ENCODE measurements at regions not wholly inside any gene's neighbourhood (a gene's known extent, or its start where the extent isn't known, plus 50 kb on each side); places are given as distances from the start of the nearest gene placed in this dataset.
A peak's percentile ranks its signal among the peaks of the same experiment; 100 is the strongest.
"Not testable (repeated sequence)": the region's sequence is repeated elsewhere in the genome, so short reads cannot be mapped to it uniquely, and the experiment has no call there.

GRCh38 chr3:10109-10996 lies 186.2 kb upstream of the CHL1 start:
- H3K27me3 ChIP-seq (ENCODE audit: control insufficient read depth, insufficient read depth, low read length); intact Hi-C loops (cut with micrococcal nuclease); H3K27ac ChIP-seq (ENCODE audit: low read length); H3K9me3 Mint-ChIP-seq; H3K4me3 Mint-ChIP-seq; H3K27me3 Mint-ChIP-seq (ENCODE audit: low read depth in 2 of 2); H3K4me1 Mint-ChIP-seq; H3K36me3 Mint-ChIP-seq; ATAC-seq; H3K36me3 ChIP-seq (ENCODE audit: control insufficient read depth, insufficient read depth, low read length); H3K27ac Mint-ChIP-seq; H3K4me3 ChIP-seq (ENCODE audit: low read length); H3K9me3 ChIP-seq (ENCODE audit: control insufficient read depth, insufficient read depth, low read length); H3K4me1 ChIP-seq (ENCODE audit: control insufficient read depth, insufficient read depth, low read length): not testable (repeated sequence)
- WGBS (ENCODE audit: insufficient coverage) = no CpG with 5 or more reads among the region's 15 CpGs
- peak in 1 of 2 donors; percentile 23 for DNase-seq

- Mint-ChIP-seq H3K27ac (peak overlapping the region; percentile 60 to 77), H3K4me1 (peaks cover 0 to 4% of the 10 kb centered on the region in 2 donors), H3K36me3 (no peaks in the 10 kb centered on the region), H3K9me3 (peaks cover 3% of the 10 kb centered on the region in 2 donors), H3K4me3 (peak overlapping the region; percentile 28), H3K27me3 (ENCODE audit: low read depth in 2 of 2) (peaks cover 0 to 3% of the 10 kb centered on the region in 2 donors)
- ATAC-seq = peak in 1 of 3 donors; percentile 38
- WGBS (ENCODE audit: insufficient coverage) = 73% methylated on average over 20 of the region's 22 CpGs
- no peaks in the 10 kb centered on the region for H3K4me1 ChIP-seq (ENCODE audit: control insufficient read depth, insufficient read depth, low read length)
- no peaks in the 10 kb centered on the region for H3K9me3 ChIP-seq (ENCODE audit: control insufficient read depth, insufficient read depth, low read length)
- no peaks in the 10 kb centered on the region for H3K36me3 ChIP-seq (ENCODE audit: control insufficient read depth, insufficient read depth, low read length)
- peak in 1 of 2 donors; percentile 4 for DNase-seq
- no peaks in the 10 kb centered on the region for H3K27me3 ChIP-seq (ENCODE audit: control insufficient read depth, insufficient read depth, low read length)
- no peak for TF ChIP-seq CTCF (IDR thresholded peaks at IDR 0.05)
- intact Hi-C loops (cut with micrococcal nuclease) = no loop called here
- H3K27ac ChIP-seq (ENCODE audit: low read length) = no peak overlapping the region
- no peak overlapping the region for H3K4me3 ChIP-seq (ENCODE audit: low read length)
Observed at GRCh38 chr3:11734-12133, 184.8 kb upstream of the CHL1 start.

- H3K27ac ChIP-seq (ENCODE audit: low read length) = no peak overlapping the region
- no peak overlapping the region for H3K27ac Mint-ChIP-seq
- TF ChIP-seq CTCF (IDR thresholded peaks at IDR 0.05) = no peak
- H3K4me3 ChIP-seq (ENCODE audit: low read length) = no peak overlapping the region
- no peaks in the 10 kb centered on the region for H3K4me1 ChIP-seq (ENCODE audit: control insufficient read depth, insufficient read depth, low read length)
- H3K4me3 Mint-ChIP-seq = no peak overlapping the region
- no peaks in the 10 kb centered on the region for H3K36me3 ChIP-seq (ENCODE audit: control insufficient read depth, insufficient read depth, low read length)
- H3K27me3 ChIP-seq (ENCODE audit: control insufficient read depth, insufficient read depth, low read length) = no peaks in the 10 kb centered on the region
- no peak for ATAC-seq
- peaks cover 0 to 3% of the 10 kb centered on the region in 2 donors for H3K27me3 Mint-ChIP-seq (ENCODE audit: low read depth in 2 of 2)
- no peaks in the 10 kb centered on the region for H3K9me3 ChIP-seq (ENCODE audit: control insufficient read depth, insufficient read depth, low read length)
- 60% methylated on average over 2 of the region's 3 CpGs for WGBS (ENCODE audit: insufficient coverage)
- H3K4me1 Mint-ChIP-seq = peaks cover 0 to 4% of the 10 kb centered on the region in 2 donors
- H3K9me3 Mint-ChIP-seq = peaks cover 3% of the 10 kb centered on the region in 2 donors
- DNase-seq = no peak
- no peaks in the 10 kb centered on the region for H3K36me3 Mint-ChIP-seq
- intact Hi-C loops (cut with micrococcal nuclease) = no loop called here
Observed at GRCh38 chr3:14652-15051, 181.9 kb upstream of the CHL1 start.

- ATAC-seq (no peak), DNase-seq (no peak)
- no peak overlapping the region for H3K4me3 Mint-ChIP-seq
- no peaks in the 10 kb centered on the region for H3K27me3 ChIP-seq (ENCODE audit: control insufficient read depth, insufficient read depth, low read length)
- no peaks in the 10 kb centered on the region for H3K36me3 Mint-ChIP-seq
- intact Hi-C loops (cut with micrococcal nuclease) = no loop called here
- H3K27ac ChIP-seq (ENCODE audit: low read length) = no peak overlapping the region
- H3K9me3 Mint-ChIP-seq = peaks cover 5 to 6% of the 10 kb centered on the region in 2 donors
- TF ChIP-seq CTCF (IDR thresholded peaks at IDR 0.05) = no peak
- H3K27ac Mint-ChIP-seq = no peak overlapping the region
- no peaks in the 10 kb centered on the region for H3K36me3 ChIP-seq (ENCODE audit: control insufficient read depth, insufficient read depth, low read length)
- peaks cover 0 to 4% of the 10 kb centered on the region in 2 donors for H3K4me1 Mint-ChIP-seq
- 69% methylated on average over 1 of the region's 2 CpGs for WGBS (ENCODE audit: insufficient coverage)
- no peaks in the 10 kb centered on the region for H3K4me1 ChIP-seq (ENCODE audit: control insufficient read depth, insufficient read depth, low read length)
- H3K27me3 Mint-ChIP-seq (ENCODE audit: low read depth in 2 of 2) = peaks cover 0 to 6% of the 10 kb centered on the region in 2 donors
- H3K4me3 ChIP-seq (ENCODE audit: low read length) = no peak overlapping the region
- H3K9me3 ChIP-seq (ENCODE audit: control insufficient read depth, insufficient read depth, low read length) = no peaks in the 10 kb centered on the region
Observed at GRCh38 chr3:16366-16765, 180.2 kb upstream of the CHL1 start.
